Embryonic facial prominence (tissue), 1 donor: ENCODE measurements at regions not wholly inside any gene's neighbourhood (a gene's known extent, or its start where the extent isn't known, plus 50 kb on each side); places are given as distances from the start of the nearest gene placed in this dataset.

Source experiments
- DNase-seq: peaks from one replicate; pipeline ENCODE4 v3.0.0-alpha.2; 2016; ENCODE audit errors: extremely low spot score

DNA sequence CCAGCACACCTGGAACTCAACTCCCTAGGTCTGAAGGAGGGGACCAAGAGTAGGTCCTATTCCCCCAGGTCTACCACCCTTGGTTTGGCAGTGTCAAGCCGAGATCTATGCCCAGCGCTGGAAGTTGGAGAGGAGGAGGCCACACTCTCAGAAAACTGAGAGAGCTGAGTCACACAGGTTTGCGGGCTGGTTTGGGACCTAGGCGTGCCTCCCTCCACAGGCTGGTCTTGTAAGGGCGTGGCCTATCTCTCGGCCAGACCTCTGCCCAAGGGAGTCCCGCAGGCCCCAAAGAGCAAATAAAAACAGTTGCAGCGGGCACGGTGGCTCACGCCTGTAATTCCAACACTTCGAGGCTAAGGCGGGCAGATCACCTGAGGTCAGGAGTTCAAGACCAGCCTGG is 52.9 kb upstream of the INTU start:
- DNase-seq = no peak

DNA sequence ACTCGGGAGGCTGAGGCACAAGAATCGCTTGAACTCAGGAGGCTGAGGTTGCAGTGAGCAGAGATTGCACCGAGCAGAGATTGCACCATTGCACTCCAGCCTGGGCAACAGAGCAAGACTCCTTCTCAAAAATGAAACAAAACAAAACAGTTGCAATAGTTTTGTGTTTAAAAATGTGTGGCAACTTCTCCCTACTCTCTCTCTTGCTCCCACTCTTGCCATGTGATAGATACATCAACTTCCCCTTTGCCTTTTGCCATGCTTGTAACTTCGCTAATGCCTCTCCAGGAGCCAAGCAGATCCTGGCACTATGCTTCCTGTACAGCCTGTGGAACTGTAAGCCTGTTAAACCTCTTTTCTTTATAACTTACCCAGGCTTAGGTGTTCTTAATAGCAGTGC is 52.5 kb upstream of the INTU start:
- DNase-seq = no peak

DNA sequence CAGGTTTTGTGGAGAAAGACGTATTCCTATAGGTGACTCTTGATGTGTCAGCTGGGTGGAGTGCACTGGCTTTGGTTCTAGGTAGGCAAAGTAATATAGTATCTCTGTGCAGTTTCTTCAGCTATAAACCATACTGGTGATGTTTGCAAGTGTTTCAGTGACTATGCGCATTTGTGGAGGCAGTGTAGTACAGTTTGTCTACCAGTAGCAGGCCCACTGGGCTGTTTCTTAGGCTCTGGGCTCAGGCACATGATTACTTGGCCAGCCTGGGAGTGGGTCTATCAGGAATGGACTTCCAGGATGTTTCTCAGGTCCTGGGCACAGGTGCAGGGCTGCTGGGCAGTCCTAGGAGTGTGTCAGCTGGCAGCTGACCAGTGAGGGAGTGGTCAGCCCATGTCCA is 51.9 kb upstream of the INTU start:
- no peak for DNase-seq
